Non-pigmented ciliary epithelial cell (primary cell): ENCODE measurements at regions not wholly inside any gene's neighbourhood (a gene's known extent, or its start where the extent isn't known, plus 50 kb on each side); places are given as distances from the start of the nearest gene placed in this dataset.

ENCODE experiments used
- DNase-seq: peaks from one replicate; pipeline ENCODE4 v3.0.0-alpha.2; 2010; ENCODE audit warnings: low read depth

DNA sequence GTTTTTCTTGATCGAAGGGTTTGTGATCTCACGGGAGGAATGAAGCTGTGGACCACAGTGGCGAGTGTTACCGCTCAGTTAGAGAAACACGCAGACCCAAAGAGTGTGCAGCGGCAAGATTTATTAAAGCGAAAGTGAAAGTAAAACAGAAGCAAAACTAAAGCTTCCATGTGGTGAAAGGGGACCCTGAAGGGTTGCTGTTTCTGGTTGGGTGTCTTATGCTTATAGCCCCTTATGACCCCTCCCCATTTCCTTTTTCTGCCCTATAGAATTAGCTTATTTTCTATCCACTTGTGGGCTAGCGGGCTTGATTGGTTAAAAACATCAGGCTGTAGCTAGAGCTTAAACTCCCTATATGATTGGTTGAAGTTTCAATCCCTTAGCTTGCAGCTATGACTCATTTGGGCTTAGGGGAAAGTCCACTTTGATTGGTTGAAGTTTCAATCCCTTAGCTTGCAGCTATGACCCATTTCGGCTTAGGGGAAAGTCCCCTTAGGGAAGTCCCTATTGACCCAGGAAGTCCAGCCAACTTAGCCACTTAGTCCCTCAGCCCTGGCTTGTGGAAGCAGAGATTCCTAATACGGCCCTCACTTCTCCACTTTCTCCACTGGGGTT lies 171.2 kb upstream of the NWD2 start:
- no peak for DNase-seq

DNA sequence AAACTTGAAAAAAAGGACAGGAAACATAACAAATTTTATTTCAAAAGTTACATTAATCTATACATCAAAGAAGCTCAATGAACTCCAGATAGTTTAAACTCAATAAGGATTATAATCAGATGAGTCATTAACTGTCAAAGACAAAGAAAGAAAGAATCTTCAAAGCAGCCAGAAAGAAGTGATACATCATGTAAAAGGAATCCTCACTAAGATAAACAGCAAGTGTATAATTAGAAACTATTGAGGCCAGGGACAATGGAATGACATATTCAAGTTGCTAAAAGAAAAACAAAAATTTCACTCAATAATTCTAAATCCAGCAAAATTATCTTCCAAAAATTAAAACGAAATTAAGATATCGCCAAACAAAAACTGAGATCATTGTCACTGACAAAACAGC lies 161.6 kb upstream of the NWD2 start:
- no peak for DNase-seq

DNA sequence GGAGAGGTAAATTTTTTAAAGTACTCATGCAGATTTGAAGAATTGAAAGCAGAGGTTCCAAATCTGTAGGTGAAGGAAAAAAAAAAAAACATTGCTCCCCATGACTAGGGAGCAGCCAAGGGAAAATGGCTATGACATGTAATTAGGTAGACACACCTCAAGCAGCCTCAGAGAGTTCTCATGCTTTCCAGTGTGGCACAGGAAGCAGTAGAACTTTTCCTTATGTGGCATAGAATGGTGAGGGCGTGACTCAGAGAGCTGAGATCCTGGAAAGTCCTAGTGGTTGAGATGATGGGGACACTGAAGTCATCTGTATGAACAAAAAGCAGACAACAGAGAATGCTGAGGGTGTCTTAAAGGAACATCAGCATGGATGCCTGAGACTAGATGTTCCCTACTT lies 148.6 kb upstream of the NWD2 start:
- DNase-seq = no peak

DNA sequence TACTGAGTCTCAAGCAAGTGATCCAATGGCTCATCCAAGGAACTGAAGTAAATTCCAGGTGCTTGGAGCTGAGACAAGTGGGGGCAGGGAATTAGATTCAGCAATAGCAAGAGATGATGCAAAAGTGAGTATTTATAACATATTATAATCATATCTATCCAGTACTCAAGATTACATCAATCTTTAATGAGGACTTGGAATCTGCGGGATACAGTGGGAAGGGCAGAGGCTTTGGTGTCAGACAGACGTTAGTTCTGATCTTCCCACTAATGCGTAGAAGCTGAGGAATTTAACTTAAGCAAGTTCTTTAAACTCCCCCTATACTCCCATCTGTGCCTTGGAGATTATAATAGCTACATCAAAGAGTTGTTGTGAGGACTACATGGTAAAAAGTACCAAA lies 143.4 kb upstream of the NWD2 start:
- DNase-seq = no peak

DNA sequence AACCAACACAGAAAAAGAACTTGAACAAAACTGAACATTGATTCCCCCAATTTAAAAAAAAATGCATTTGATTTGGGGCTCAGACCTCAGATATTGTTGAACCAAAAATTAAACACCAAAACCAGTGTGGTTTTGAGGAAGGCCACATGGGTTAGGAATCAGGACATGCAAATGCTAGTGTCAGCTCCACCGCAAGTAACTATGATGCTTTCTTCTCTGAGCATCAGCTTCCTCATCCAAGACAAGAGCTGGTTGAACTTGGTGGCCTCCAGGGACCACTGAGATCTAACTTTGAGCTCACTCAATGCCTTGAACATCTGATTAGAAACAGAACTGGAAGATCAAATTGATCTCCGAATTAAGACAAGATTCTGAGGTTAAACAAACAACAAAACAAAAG lies 142.9 kb upstream of the NWD2 start:
- no peak for DNase-seq

DNA sequence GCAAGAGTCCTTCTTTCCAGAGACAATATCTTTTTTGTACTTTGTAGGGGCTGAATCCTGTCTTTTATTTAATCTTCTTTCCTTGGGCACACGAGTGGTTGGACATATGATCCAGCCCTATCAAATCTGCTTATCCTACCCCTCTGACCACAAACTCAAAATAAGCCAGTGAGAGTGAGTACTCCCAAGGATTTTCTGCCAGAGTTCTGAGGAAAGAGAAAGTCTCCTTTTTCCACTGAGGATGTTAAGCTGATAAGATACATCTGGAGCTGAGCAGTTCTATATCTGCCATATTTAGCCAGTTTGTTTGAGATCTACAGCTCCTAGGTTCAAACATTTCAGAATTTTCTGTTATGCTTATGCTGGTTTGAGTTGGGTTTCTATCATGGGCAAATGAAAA lies 134.8 kb upstream of the NWD2 start:
- no peak for DNase-seq

DNA sequence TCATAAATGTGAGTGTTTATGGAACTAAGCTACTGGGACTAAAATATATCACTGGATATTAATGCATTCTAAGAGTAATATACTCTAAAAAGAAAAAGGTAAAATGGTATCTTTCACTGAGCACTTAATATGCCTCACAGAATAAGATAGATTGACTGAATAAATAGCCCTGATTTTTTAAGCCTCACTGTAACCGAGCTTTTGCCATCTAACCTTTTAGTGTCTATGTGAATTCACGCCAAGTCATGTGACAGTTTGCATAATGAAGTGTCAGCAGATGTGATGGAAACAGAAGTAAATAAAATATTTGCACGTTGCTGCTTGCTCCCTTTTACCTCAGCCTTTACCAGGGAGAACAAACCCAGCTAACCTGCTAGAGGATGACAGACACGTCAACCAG lies 119.7 kb upstream of the NWD2 start:
- no peak for DNase-seq

DNA sequence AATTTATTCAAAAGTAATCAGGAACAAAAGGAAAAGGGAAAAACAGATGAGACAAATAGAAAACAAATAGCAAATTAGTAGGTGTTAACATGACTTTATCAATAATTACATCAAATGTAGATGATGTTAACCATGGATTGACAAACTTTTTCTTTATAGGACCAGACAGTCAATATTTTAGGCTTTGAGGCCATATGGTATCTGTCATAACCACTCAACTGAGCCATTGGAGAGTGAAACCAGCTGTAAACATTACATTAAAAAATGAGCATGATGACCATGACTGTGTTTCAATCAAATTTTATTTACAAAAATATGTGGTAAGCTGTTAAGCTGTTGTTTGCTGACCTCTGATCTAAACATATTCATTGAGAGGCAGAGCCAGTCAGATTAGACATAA lies 118.5 kb upstream of the NWD2 start:
- DNase-seq = no peak

DNA sequence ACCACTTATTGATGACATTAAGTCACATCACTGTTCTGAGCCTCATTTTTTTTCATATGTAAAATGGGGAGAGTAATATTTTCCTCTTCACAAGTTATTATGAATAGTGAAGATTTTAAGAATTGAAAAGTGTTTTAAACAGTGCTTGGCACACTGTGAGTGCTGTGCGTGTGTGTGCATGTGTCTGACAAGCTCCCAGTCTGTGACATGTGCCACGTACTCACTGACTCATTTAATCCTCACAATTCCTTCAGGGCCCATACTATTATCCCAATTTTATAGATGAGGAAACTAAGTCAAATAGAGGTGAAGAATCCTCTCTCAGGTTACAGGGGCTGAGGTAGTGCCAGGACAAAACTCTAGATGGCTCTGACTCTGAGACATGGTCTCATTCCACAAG lies 114.1 kb upstream of the NWD2 start:
- no peak for DNase-seq

DNA sequence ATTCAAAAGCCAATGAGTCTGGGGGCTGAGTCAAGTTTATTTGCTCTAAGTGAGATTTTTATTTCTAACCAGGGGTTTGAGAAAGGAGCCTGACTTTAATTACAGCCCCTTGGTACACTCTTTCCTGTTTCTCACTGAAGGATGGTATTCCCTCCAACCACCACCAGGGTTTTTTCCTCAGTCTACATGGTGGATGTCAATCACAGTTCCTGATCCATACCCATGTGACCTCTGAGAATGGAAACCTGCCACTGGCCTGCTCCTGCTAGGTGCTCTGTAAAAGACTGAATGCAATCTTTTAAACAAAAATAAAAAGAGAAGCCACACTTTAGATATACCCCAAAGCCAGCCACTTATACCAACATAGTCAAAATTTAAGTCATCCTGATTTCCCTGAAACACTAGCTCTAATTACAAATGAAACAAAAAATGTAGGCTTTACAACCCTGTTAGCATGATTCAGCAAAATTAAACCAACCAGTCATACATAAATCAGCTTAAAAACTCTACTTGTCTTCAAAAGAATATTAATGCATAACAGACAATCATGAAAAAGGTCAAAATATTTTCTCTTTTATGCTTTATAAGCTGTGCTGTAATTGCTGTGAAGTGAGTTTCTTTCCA lies 112.1 kb upstream of the NWD2 start:
- no peak for DNase-seq

DNA sequence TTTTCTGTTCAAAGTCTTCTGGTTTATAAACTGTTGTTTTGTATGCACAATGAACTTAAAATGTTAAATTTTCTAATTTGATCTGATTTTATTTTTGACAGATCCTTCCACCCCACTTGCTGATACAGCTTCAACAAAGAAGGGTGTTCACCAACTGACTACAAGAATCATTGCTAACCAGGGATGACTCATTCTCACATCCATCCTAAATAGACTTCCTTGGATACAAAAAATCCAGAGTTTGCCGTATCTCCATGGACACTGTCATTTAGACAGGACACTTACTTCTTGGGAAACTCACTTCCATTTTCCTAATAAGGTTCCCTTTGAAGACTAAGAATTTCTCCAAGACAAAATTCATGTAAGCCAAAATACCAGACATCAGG lies 111.6 kb upstream of the NWD2 start:
- DNase-seq = no peak

DNA sequence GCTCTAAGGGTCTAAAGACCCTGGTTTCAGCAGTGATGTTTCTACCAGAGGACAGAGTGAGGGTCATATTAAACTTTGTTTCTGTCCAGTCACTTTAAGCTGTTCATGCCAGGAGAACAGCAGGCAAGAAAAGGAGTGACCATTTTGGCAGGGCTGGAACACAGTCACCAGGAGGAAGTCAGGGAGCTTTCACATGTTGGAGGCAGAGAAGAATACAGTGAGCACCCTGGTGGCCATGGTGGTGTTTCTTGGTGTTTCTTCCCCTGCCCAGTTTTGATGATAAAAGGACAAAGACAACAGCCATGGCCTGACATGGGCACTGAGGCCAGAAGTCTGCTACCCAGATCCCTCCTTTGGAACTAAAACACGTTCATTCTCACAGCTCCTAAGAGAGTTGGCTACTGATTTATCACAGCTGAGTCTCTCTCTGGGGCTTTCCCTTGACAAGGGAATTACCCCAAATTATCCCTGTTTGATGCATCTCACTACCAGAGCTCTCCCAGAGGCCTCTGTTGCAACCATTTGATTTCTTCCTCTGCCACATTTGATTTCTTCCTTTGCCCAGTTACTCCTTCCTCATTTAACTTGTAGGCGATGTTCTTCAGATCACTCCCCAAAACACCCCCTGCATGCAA lies 106.4 kb upstream of the NWD2 start:
- DNase-seq = no peak

DNA sequence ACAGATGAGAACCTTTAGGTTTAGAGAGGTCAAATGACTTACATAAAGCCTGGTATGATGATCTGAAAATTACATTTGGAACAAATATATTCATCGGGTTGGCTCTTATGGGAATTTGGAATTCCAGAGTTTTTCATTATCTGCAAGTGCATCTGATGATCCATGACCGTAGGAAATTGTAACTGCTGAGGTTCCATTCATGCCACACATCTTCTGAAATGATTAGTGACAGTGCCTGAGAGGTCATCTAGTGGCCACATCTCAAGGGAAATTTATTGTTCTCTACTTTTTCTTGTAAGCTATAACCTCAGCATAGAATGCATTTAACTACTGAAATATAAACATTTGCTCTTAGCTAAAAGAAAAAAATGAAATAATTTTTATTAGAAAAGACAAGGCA lies 105.8 kb upstream of the NWD2 start:
- no peak for DNase-seq

DNA sequence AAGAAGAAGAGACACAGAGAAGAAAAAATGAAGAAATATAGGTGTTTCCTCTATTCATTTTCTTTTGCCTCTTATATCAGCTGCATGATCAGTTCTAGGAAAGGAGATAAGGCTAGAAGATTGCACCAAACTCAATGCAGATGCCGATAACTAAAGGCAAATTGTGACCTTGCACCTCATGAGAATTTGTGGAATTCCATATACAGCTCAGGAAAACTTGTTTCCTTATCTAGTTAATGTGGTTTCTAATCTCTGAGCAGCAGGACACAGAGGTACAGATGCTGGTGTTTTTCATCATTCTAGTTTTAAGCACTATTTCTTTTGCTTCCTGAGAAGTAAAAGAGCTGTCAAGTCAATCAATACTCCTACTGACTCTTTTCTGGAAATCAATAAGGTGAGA lies 104.6 kb upstream of the NWD2 start:
- DNase-seq = no peak

DNA sequence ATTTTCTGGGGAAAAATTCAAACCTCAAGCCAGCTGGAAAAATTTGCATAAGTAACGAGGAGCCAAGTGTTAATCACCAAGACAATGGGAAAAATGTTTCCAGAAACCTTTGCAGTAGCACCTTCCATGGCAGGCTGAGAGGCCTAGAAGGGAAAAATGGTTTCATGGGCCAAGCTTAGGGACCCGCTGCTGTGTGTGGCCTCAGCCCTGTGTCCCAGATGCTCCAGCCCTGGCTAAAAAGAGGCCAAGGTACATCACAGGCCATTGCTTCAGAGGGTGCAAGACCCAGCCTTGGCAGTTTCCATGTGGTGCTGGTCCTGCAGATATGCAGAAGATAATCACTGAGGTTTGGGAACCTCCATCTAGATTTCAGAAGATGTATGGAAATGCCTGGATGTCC lies 98.3 kb upstream of the NWD2 start:
- DNase-seq = no peak

DNA sequence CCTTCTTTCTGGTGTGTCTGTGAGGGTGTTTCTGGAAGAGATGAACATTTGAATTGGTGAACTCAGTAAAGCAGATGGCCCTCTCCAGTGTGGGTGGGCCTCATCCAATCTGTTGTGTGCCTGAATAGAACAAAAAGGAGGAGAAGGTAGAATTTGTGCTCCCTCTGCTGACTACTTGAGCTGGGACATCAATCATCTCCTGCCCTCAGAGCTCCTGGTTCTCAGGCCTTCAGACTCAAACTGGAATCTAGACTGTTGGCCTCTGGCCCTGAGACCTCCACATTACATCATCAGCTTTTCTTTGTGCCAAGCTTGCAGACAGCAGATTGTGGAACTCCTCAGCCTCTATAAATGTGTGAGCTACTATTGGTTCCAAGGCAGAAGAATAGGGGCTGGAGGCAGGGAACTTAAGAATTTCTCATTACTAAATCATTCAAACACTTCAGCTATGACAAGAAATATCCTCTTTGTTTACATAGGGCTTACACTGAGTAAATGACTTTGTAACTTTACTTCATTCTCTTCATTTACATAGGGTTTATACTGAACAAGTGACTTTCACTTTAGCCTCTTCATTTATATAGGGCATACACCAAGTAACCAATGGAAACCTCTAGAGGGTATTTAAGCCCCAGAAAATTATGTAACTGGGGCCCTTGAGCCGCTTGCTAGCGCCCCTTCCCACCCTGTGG lies 86.9 kb upstream of the NWD2 start:
- no peak for DNase-seq

DNA sequence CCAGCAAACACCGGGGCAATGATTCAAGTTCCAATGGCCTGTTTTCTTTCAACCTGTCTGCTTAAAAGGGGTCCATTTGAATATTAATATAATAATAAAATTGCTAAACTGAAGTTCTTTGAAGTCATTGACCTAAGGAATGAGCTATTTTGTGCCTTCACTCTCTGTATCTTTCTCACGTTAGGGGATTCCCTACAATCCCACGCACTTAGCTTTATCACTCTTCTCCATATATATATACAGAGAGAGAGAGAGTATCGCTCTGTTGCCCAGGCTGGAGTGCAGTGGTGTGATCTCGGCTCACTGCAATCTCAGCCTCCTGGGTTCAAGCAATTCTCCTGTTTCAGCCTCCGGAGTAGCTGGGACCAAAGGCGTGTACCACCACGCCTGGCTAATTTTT lies 83.9 kb upstream of the NWD2 start:
- DNase-seq = no peak

DNA sequence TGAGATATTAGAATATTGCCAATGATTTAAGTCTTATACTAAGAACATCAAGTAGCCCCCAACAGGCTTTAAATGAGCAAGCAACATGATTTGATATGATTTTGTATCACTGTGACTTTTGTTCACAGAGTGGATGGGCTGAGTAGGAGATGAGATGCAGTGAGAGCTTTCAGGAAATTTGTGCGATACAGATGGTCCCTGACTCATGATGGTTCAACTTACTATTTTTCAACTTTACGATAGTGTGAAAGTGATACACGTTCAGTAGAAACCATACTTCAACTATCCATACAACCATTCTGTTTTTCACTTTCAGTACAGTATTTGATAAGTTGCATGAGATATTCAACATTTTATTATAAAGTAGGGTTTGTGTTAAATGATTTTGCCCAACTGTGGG lies 78.7 kb upstream of the NWD2 start:
- DNase-seq = no peak

DNA sequence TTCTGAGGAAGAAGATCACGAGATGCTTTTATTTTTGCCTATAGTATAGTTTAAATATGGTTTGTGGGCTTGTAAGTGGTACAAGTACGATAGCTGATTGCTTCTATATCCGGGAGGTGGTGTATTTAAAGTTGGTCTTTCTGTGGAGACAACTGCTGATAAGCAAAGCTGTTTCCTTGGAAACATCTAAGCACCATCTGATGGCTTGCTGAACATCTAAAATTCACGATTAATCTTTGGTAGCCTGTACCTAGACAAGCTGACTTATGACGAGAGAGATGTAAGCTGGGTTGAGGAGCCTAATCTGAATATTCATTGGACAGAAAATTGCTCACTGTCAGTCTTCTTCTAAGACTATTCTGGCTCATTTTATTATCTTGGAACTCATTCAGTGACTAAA lies 74.6 kb upstream of the NWD2 start:
- no peak for DNase-seq

DNA sequence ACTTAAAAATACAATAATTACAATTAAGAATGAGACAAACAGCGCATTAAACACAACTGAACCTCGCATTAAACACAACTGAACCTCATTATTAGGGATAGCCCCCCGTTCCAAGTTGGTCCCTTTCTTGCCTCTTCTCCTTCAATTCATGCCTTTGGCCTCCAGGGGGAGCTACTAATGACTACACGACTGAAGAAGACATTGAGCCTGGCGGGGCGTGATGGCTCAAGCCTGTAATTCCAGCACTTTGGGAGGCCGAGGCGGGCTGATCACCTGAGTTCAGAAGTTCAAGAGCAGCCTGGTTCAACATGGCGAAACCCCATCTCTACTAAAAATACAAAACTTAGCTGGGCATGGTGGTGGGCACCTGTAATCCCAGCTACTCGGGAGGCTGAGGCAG lies 56.4 kb upstream of the NWD2 start:
- no peak for DNase-seq
